ENCODE measurements at regions not wholly inside any gene's neighbourhood (a gene's known extent, or its start where the extent isn't known, plus 50 kb on each side); places are given as distances from the start of the nearest gene placed in this dataset.

- Histone ChIP-seq H3K4me1 (ENCODE audit: low read depth, poor library complexity, severe bottlenecking) (no peaks in the 10 kb centered on the region), H3K4me2 (no peak overlapping the region), H3K4me3 (IDR thresholded peaks at IDR 0.05; ENCODE audit: insufficient read depth, low read depth, low read length) (no peak overlapping the region), H3K9ac (no peak overlapping the region), H3K79me2 (ENCODE audit: insufficient read depth, low read depth) (no peaks in the 10 kb centered on the region), H3K27me3 (ENCODE audit: insufficient read depth, low read depth) (no peaks in the 10 kb centered on the region), H3K36me3 (ENCODE audit: insufficient read depth) (no peaks in the 10 kb centered on the region), H4K20me1 (ENCODE audit: insufficient read depth) (no peaks in the 10 kb centered on the region), H3K27ac (no peak overlapping the region), H2AFZ (ENCODE audit: low read depth) (no peak overlapping the region)
- TF ChIP-seq CTCF (conservative IDR thresholded peaks at IDR 0.05; ENCODE audit: low read depth, low read length), result no peak
Measured at GRCh38 chr6:144935661-144936060, 650.5 kb downstream of the UTRN start.

GRCh38 chr6:144936764-144937163, 651.6 kb downstream of the UTRN start:
- Histone ChIP-seq H3K27me3 (ENCODE audit: insufficient read depth, low read depth) (no peaks in the 10 kb centered on the region), H3K79me2 (ENCODE audit: insufficient read depth, low read depth) (no peaks in the 10 kb centered on the region), H3K36me3 (ENCODE audit: insufficient read depth) (no peaks in the 10 kb centered on the region), H2AFZ (ENCODE audit: low read depth) (no peak overlapping the region), H4K20me1 (ENCODE audit: insufficient read depth) (no peaks in the 10 kb centered on the region), H3K4me3 (IDR thresholded peaks at IDR 0.05; ENCODE audit: insufficient read depth, low read depth, low read length) (no peak overlapping the region), H3K4me2 (no peak overlapping the region), H3K9ac (no peak overlapping the region), H3K27ac (no peak overlapping the region), H3K4me1 (ENCODE audit: low read depth, poor library complexity, severe bottlenecking) (no peaks in the 10 kb centered on the region)
- no peak for TF ChIP-seq CTCF (conservative IDR thresholded peaks at IDR 0.05; ENCODE audit: low read depth, low read length)

GRCh38 chr6:144939921-144940320, 654.8 kb downstream of the UTRN start:
- no peak for TF ChIP-seq CTCF (conservative IDR thresholded peaks at IDR 0.05; ENCODE audit: low read depth, low read length)
- Histone ChIP-seq H3K4me2 (no peak overlapping the region), H3K27me3 (ENCODE audit: insufficient read depth, low read depth) (no peaks in the 10 kb centered on the region), H2AFZ (ENCODE audit: low read depth) (no peak overlapping the region), H3K9ac (no peak overlapping the region), H4K20me1 (ENCODE audit: insufficient read depth) (no peaks in the 10 kb centered on the region), H3K79me2 (ENCODE audit: insufficient read depth, low read depth) (no peaks in the 10 kb centered on the region), H3K36me3 (ENCODE audit: insufficient read depth) (no peaks in the 10 kb centered on the region), H3K4me3 (IDR thresholded peaks at IDR 0.05; ENCODE audit: insufficient read depth, low read depth, low read length) (no peak overlapping the region), H3K27ac (no peak overlapping the region), H3K4me1 (ENCODE audit: low read depth, poor library complexity, severe bottlenecking) (no peaks in the 10 kb centered on the region)

- Histone ChIP-seq H3K36me3 (ENCODE audit: insufficient read depth) (no peaks in the 10 kb centered on the region), H2AFZ (ENCODE audit: low read depth) (no peak overlapping the region), H3K27ac (no peak overlapping the region), H3K9ac (no peak overlapping the region), H3K4me3 (IDR thresholded peaks at IDR 0.05; ENCODE audit: insufficient read depth, low read depth, low read length) (no peak overlapping the region), H4K20me1 (ENCODE audit: insufficient read depth) (no peaks in the 10 kb centered on the region), H3K4me2 (no peak overlapping the region), H3K79me2 (ENCODE audit: insufficient read depth, low read depth) (no peaks in the 10 kb centered on the region), H3K27me3 (ENCODE audit: insufficient read depth, low read depth) (no peaks in the 10 kb centered on the region), H3K4me1 (ENCODE audit: low read depth, poor library complexity, severe bottlenecking) (no peaks in the 10 kb centered on the region)
- TF ChIP-seq CTCF (conservative IDR thresholded peaks at IDR 0.05; ENCODE audit: low read depth, low read length), result no peak
Measured at GRCh38 chr6:144944106-144944505, 659.0 kb downstream of the UTRN start.

Data from KMS-11 (cell line).